ENCODE measurements at regions not wholly inside any gene's neighbourhood (a gene's known extent, or its start where the extent isn't known, plus 50 kb on each side); places are given as distances from the start of the nearest gene placed in this dataset.

- H3K27ac ChIP-seq = no peak overlapping the region
- H3K27me3 ChIP-seq (ENCODE audit: low read depth) = no peaks in the 10 kb centered on the region
- H3K4me1 ChIP-seq = no peaks in the 10 kb centered on the region
- intact Hi-C loops (cut with DNase I) = no loop called here
- no peak overlapping the region for H3K4me3 ChIP-seq
- DNase-seq (no peak), ATAC-seq (no peak)
- no peaks in the 10 kb centered on the region for H3K9me3 ChIP-seq
- no peak for TF ChIP-seq CTCF (IDR thresholded peaks at IDR 0.05)
- H3K36me3 ChIP-seq = no peaks in the 10 kb centered on the region
Measured at GRCh38 chr13:103941506-103942140, 875.4 kb upstream of the SLC10A2 start.

GRCh38 chr13:103935117-103935516 lies 868.9 kb upstream of the SLC10A2 start:
- no peak for ATAC-seq
- Histone ChIP-seq H3K27ac (no peak overlapping the region), H3K27me3 (ENCODE audit: low read depth) (no peaks in the 10 kb centered on the region), H3K36me3 (no peaks in the 10 kb centered on the region), H3K9me3 (peaks cover 6% of the 10 kb centered on the region), H3K4me1 (no peaks in the 10 kb centered on the region), H3K4me3 (no peak overlapping the region)
- DNase-seq = no peak
- TF ChIP-seq CTCF (IDR thresholded peaks at IDR 0.05) = no peak
- intact Hi-C loops (cut with DNase I) = no loop called here

GRCh38 chr13:103931885-103932284 lies 865.7 kb upstream of the SLC10A2 start:
- no peak for DNase-seq
- Histone ChIP-seq H3K9me3 (peaks cover 6% of the 10 kb centered on the region), H3K36me3 (no peaks in the 10 kb centered on the region), H3K4me1 (no peaks in the 10 kb centered on the region), H3K27me3 (ENCODE audit: low read depth) (no peaks in the 10 kb centered on the region), H3K4me3 (no peak overlapping the region), H3K27ac (no peak overlapping the region)
- intact Hi-C loops (cut with DNase I) = no loop called here
- ATAC-seq = no peak
- TF ChIP-seq CTCF (IDR thresholded peaks at IDR 0.05) = no peak

- ATAC-seq (no peak), DNase-seq (no peak)
- Histone ChIP-seq H3K27me3 (ENCODE audit: low read depth) (no peaks in the 10 kb centered on the region), H3K27ac (no peak overlapping the region), H3K9me3 (peaks cover 6% of the 10 kb centered on the region), H3K4me3 (no peak overlapping the region), H3K36me3 (no peaks in the 10 kb centered on the region), H3K4me1 (no peaks in the 10 kb centered on the region)
- intact Hi-C loops (cut with DNase I) = no loop called here
- TF ChIP-seq CTCF (IDR thresholded peaks at IDR 0.05) = no peak
Measured at GRCh38 chr13:103931331-103931845, 865.2 kb upstream of the SLC10A2 start.

- DNase-seq (no peak), ATAC-seq (no peak)
- intact Hi-C loops (cut with DNase I) = no loop called here
- no peaks in the 10 kb centered on the region for H3K4me1 ChIP-seq
- no peaks in the 10 kb centered on the region for H3K9me3 ChIP-seq
- no peaks in the 10 kb centered on the region for H3K36me3 ChIP-seq
- TF ChIP-seq CTCF (IDR thresholded peaks at IDR 0.05) = no peak
- no peak overlapping the region for H3K4me3 ChIP-seq
- H3K27ac ChIP-seq = no peak overlapping the region
- H3K27me3 ChIP-seq (ENCODE audit: low read depth) = no peaks in the 10 kb centered on the region
Measured at GRCh38 chr13:103926118-103926517, 859.9 kb upstream of the SLC10A2 start.
